NK-92 (cell line): ENCODE measurements at regions not wholly inside any gene's neighbourhood (a gene's known extent, or its start where the extent isn't known, plus 50 kb on each side); places are given as distances from the start of the nearest gene placed in this dataset.

ENCODE experiments used
- DNase-seq: peaks from one replicate; lab custom pipeline; 2025; ENCODE audit not compliant: unreplicated experiment; lab: John Stamatoyannopoulos, UW

- DNase-seq = no peak
These were observed 100.1 kb upstream of the PROK2 start for GRCh38 chr3:71885006-71885405.

- no peak for DNase-seq
These were observed 96.8 kb upstream of the PROK2 start for GRCh38 chr3:71881732-71882131.

GRCh38 chr3:71881041-71881440 is 96.1 kb upstream of the PROK2 start:
- DNase-seq = no peak

- DNase-seq = no peak
These were observed 94.1 kb upstream of the PROK2 start for GRCh38 chr3:71879089-71879488.

- DNase-seq = no peak
These were observed 91.5 kb upstream of the PROK2 start for GRCh38 chr3:71876135-71877105.

GRCh38 chr3:71875461-71875947 is 90.6 kb upstream of the PROK2 start:
- DNase-seq = no peak

- no peak for DNase-seq
These were observed 89.7 kb upstream of the PROK2 start for GRCh38 chr3:71874618-71875017.

- DNase-seq = no peak
These were observed 88.2 kb upstream of the PROK2 start for GRCh38 chr3:71873093-71873611.

- no peak for DNase-seq
These were observed 87.3 kb upstream of the PROK2 start for GRCh38 chr3:71872256-71872655.

- DNase-seq = no peak
These were observed 86.1 kb upstream of the PROK2 start for GRCh38 chr3:71870966-71871512.

GRCh38 chr3:71868876-71869275 is 83.9 kb upstream of the PROK2 start:
- no peak for DNase-seq

- no peak for DNase-seq
These were observed 80.8 kb upstream of the PROK2 start for GRCh38 chr3:71865727-71866126.

- no peak for DNase-seq
These were observed 78.7 kb upstream of the PROK2 start for GRCh38 chr3:71863563-71864190.

GRCh38 chr3:71862371-71863140 is 77.6 kb upstream of the PROK2 start:
- DNase-seq = no peak

- DNase-seq = no peak
These were observed 74.2 kb upstream of the PROK2 start for GRCh38 chr3:71859123-71859519.

GRCh38 chr3:71858503-71859122 is 73.7 kb upstream of the PROK2 start:
- DNase-seq = no peak

- no peak for DNase-seq
These were observed 73.0 kb upstream of the PROK2 start for GRCh38 chr3:71857956-71858355.

- no peak for DNase-seq
These were observed 69.8 kb upstream of the PROK2 start for GRCh38 chr3:71854706-71855105.

- no peak for DNase-seq
These were observed 69.1 kb upstream of the PROK2 start for GRCh38 chr3:71854096-71854495.

- DNase-seq = no peak
These were observed 66.9 kb upstream of the PROK2 start for GRCh38 chr3:71851878-71852277.
